NCI-H2081 treated with DMSO at 0.1 percent for 48 hours (cell line): ENCODE measurements at regions not wholly inside any gene's neighbourhood (a gene's known extent, or its start where the extent isn't known, plus 50 kb on each side); places are given as distances from the start of the nearest gene placed in this dataset.

Source experiments
- DNase-seq: peaks from one replicate; lab custom pipeline; 2025; lab: John Stamatoyannopoulos, UW

- DNase-seq, result no peak
These were observed 86.9 kb downstream of the MACIR start for GRCh38 chr5:103345461-103345860.

- DNase-seq, result no peak
These were observed 82.3 kb downstream of the MACIR start for GRCh38 chr5:103340717-103341388.

GRCh38 chr5:103340132-103340531 lies 81.6 kb downstream of the MACIR start:
- DNase-seq, result no peak

- DNase-seq, result no peak
These were observed 78.4 kb downstream of the MACIR start for GRCh38 chr5:103336941-103337340.

- no peak for DNase-seq
These were observed 74.8 kb downstream of the MACIR start for GRCh38 chr5:103333376-103333775.

GRCh38 chr5:103330875-103331274 lies 72.3 kb downstream of the MACIR start:
- no peak for DNase-seq
